ENCODE measurements at regions not wholly inside any gene's neighbourhood (a gene's known extent, or its start where the extent isn't known, plus 50 kb on each side); places are given as distances from the start of the nearest gene placed in this dataset.

DNA sequence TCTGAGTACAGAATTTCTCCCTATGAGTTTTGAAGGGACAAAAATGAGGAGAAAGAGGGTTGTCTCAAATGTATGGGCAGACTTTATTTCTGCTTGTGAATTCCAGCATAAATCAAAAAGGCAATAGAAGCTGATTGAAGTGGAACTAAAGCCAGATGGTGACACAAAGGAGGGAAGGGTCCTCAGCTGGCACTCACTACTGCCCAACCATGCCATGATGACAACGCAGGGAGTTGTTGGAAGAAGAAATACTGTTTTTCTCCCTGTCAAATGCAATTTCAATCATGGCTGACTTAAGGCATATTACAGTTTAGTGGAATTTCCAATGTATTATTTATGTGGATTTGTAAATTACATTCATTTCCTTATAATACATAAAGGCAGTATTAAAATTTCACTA lies 805.8 kb downstream of the ADGRL2 start:
- DNase-seq = no peak

- no peak for DNase-seq
Observed at GRCh38 chr1:82604524-82604923, 803.8 kb downstream of the ADGRL2 start.

GRCh38 chr1:82600314-82600713 lies 799.6 kb downstream of the ADGRL2 start:
- no peak for DNase-seq

GRCh38 chr1:82598812-82599211 lies 798.1 kb downstream of the ADGRL2 start:
- DNase-seq = no peak

GRCh38 chr1:82598337-82598736 lies 797.6 kb downstream of the ADGRL2 start:
- no peak for DNase-seq

DNA sequence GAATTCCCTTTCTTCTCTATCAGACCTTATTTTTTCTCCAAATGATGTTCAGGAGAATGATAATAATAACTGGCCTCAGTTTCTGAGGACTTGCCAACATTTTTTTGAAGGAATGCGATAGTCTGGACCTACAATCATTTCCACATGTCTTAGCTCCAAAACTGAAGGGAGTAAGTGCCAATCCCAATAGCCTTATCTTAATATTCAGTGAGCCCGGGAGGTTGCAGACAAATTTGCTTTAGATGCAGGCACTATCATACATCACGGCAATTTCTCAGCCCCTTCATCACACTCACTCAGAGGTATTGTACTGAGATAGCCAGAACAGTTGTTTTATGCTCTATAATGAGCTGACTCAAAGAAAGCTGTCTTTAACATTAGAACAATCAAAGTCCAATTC lies 796.9 kb downstream of the ADGRL2 start:
- DNase-seq = no peak

DNA sequence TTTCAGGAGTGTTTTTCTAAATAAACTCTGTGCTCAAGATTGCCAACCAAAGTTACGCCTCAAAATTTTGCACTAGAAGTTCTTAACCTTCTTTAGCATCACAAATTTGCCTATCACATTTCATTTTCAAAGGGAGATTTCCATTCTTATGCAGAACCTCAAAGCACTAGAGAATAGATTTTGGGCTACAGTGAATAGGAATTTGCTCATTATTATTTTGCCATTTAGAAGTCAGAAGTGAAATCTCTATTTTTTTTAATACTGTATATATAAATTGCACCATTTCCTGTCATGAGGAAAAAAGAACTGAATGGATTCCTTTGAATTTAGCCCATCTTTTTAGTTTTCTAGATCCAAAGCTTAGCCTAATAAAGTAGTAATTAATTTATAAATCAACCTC lies 796.4 kb downstream of the ADGRL2 start:
- no peak for DNase-seq

- no peak for DNase-seq
Observed at GRCh38 chr1:82593561-82593960, 792.8 kb downstream of the ADGRL2 start.

DNA sequence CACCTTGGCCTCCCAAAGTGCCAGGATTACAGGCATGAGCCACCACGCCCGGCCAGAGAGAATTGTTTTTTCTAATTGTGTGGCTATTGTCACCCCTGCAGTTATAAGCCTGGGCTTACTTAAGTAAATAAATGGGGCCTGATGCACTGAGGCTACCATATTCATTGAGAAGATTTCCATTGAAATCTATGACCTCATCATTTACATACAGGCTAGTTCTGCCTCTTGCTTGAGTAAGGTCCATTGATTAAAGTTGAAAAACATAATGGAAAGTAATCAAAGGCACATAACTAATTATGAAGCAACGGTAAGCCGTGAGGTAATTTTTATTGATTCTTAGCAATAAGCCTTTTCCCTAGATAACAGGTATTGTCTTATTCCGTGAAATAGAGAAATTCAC lies 788.9 kb downstream of the ADGRL2 start:
- DNase-seq = no peak

GRCh38 chr1:82587371-82587770 lies 786.6 kb downstream of the ADGRL2 start:
- no peak for DNase-seq

DNA sequence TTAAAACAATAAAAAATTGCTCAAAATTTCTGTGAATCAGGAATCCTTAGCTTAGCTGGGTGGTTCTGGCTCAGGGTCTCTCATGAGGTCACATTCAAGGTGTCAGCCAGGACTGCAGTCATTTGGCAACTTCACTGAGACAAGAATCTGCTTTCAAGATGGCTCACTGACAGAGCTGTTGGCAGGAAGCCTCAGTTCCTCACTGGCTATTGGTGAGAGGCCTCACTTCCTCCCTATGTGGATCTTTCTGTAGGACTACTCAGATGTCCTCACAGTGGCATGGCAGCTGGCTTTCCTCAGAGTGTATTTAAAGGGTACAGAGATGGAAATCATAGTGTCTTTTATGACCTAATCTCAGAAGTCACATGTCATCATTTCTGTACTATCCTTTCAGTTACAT lies 785.7 kb downstream of the ADGRL2 start:
- no peak for DNase-seq

DNA sequence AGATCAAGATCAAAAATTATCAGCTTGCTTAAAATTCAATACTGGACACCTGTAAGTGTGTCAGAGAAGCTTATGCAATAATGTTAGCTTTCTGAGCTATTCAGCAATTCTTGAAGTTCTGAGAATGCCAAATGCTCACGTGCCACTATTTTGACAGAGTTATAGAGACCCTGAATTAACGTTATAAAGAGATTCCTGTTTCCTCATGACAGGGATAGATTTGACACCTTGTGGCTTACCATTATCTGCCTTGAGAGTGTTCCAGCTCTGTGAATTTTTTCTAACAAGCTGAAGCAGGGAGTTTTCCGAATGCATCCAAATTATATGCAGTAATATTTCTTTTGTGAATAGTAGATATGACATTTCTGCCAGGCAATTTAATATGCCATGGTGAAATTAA lies 781.6 kb downstream of the ADGRL2 start:
- DNase-seq = no peak

- no peak for DNase-seq
Observed at GRCh38 chr1:82578086-82578726, 777.5 kb downstream of the ADGRL2 start.

DNA sequence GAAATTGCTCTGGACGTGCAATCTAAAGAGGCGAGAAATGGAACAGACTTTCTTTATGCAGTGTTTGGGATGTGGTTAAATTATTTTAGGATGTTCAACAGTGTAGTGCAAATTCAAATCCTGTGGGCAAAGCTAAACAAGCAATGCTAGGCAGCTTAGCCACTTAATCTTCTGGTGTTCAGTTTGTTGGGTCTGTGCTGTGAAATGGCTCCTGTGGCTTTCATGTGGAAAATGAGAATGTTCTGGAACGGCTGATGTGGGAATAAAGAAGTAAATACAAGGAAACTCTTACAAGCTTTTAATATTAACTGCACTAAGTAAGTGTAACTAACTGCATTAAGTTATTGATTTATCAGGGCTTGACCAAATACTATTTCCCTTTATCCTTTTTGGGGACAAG lies 766.6 kb downstream of the ADGRL2 start:
- no peak for DNase-seq

DNA sequence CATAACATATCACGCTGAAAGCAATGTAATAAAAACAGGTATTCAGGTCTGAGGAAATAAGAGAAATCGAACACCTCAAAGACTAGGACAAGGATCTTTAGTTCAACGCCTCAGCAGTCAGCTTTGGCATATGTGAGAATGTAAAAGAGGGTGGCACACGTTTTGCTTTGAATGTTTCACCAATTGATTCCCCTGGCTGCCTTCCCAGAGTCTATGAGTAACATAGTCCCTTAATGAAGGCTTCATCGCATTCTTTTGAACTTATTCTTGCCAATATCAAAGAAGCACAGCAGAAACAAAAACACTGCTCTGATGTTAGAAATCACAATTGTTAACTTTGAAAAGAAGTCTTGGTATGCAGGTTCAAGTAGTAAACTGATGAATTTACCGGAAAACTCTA lies 764.8 kb downstream of the ADGRL2 start:
- DNase-seq = no peak

GRCh38 chr1:82565146-82565545 lies 764.4 kb downstream of the ADGRL2 start:
- no peak for DNase-seq

DNA sequence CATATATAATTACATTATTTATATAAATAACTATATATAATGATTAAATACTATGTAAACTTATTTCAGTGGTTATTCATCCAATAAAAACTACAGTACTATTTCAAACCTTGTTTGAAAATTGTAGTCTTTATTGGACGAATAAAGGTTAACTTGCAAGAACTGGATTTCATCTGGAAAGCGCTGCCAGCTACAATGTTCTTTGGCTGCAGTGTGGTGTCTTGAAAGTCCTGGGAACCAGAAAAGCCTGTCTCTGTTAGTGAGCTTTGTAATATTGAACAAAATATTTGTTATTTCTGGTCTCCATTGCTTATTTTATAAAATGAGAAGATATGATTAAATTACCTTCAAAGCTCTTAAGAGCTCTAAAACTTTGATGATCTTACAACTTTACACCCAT lies 763.6 kb downstream of the ADGRL2 start:
- no peak for DNase-seq

- no peak for DNase-seq
Observed at GRCh38 chr1:82562448-82562847, 761.7 kb downstream of the ADGRL2 start.

GRCh38 chr1:82560566-82560965 lies 759.8 kb downstream of the ADGRL2 start:
- no peak for DNase-seq

DNA sequence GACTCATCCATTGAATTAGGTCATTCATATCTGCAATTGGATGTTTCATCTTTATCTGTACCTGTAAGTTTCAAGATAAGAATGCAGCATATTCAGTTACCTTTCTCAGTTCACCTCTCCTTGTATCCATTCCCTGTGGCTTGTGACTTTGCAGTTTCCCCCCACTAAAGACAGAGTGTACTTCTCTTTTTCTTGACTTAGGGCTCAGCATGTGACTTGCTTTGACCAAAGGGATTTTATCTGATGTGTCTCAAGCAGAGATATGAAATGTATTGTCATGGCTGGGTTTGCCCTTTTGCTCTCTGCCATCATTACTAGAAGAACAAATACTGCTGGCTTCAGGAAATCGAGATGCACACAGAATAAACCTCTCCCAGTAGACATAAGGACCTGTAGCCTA lies 754.8 kb downstream of the ADGRL2 start:
- no peak for DNase-seq

GRCh38 chr1:82549841-82550240 lies 749.1 kb downstream of the ADGRL2 start:
- no peak for DNase-seq

- DNase-seq = no peak
Observed at GRCh38 chr1:82542766-82543165, 742.0 kb downstream of the ADGRL2 start.

DNA sequence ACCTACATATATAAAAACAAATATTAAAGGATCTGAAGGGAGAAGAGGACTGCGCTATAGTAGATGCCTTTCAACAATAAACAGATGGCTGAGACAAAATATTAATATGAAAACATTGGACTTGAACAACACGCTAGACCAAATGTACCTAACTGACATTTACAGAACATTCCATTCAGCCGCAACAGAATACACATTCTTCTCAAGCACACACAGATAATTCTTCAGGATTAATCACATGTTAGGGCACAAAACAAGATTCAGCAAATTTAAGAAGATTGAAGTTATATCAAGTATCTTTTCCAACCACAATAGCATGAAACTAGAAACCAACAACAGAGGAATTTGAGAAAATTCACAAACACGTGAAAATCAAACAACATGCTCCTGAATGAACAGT lies 741.4 kb downstream of the ADGRL2 start:
- DNase-seq = no peak

DNA sequence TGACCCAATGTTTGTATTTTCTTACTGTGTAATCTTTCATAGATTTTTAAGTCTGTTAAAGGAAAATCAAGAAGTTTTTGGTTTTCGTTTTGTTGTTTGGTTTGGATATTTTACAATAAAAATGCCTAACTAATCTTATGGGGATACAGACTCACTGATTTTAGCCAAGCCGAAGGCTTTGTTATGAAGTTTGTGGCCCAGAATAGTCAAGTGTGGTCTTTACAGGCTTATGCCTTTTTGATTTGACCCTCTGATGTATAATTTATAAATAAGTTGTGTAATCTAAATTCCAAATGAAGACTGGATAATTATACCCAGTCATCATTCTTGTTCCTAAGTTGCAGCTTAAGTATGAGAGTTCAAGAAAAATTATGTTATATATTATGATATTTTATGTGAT lies 739.3 kb downstream of the ADGRL2 start:
- no peak for DNase-seq

GRCh38 chr1:82538876-82539275 lies 738.1 kb downstream of the ADGRL2 start:
- no peak for DNase-seq

GRCh38 chr1:82534996-82535395 lies 734.3 kb downstream of the ADGRL2 start:
- DNase-seq = no peak

Measured in bone marrow (tissue), 2 donors.